Mammary epithelial cell (primary cell): ENCODE measurements at regions not wholly inside any gene's neighbourhood (a gene's known extent, or its start where the extent isn't known, plus 50 kb on each side); places are given as distances from the start of the nearest gene placed in this dataset.
"Not testable (repeated sequence)": the region's sequence is repeated elsewhere in the genome, so short reads cannot be mapped to it uniquely, and the experiment has no call there.

Experiments used
- CTCF ChIP-seq, 2 donors: IDR thresholded peaks in 1 of 2; conservative IDR thresholded peaks in 1 of 2; 2 replicates each; pipeline ENCODE4 v1.5.1; 2011 to 2012; ENCODE audit warnings: inconsistent platforms in 2 of 2, low read length in 2 of 2, mild to moderate bottlenecking in 2 of 2, control low read depth in 1 of 2, low read depth in 1 of 2; ENCODE audit not compliant: insufficient read depth in 1 of 2; ENCODE audit errors: extremely low read depth in 1 of 2
- EZH2 ChIP-seq: IDR thresholded peaks from 2 replicates; pipeline ENCODE4 v1.6.1; 2012; ENCODE audit warnings: low read length, inconsistent platforms, borderline replicate concordance

GRCh38 chrX:39436538-39436937 is 635.3 kb downstream of the MID1IP1 start:
- not testable (repeated sequence) for TF ChIP-seq CTCF (conservative IDR thresholded peaks at IDR 0.05 in 1 of 2, IDR thresholded peaks at IDR 0.05 in 1 of 2; ENCODE audit: extremely low read depth in 1 of 2, insufficient read depth in 1 of 2, low read depth in 1 of 2, low read length in 2 of 2); EZH2
